Lower leg skin (tissue), 3 donors: ENCODE measurements at regions not wholly inside any gene's neighbourhood (a gene's known extent, or its start where the extent isn't known, plus 50 kb on each side); places are given as distances from the start of the nearest gene placed in this dataset.

Experiments
- CTCF ChIP-seq, 3 donors: fragments of 450-650 bp; IDR thresholded peaks; one replicate each; pipeline ENCODE4 v1.5.1; 2016; ENCODE audit warnings: antibody characterized with exemption in 3 of 3, mild to moderate bottlenecking in 3 of 3, moderate library complexity in 2 of 3
- POLR2A ChIP-seq, 2 donors: fragments of 450-650 bp; IDR thresholded peaks; one replicate each; pipeline ENCODE4 v1.6.1; 2016 to 2017; ENCODE audit warnings: antibody characterized with exemption in 2 of 2, mild to moderate bottlenecking in 1 of 2, moderate library complexity in 1 of 2

- TF ChIP-seq CTCF (IDR thresholded peaks at IDR 0.05), result no peak
- no peak for TF ChIP-seq POLR2A (IDR thresholded peaks at IDR 0.05)
These were observed 604.2 kb upstream of the PCDH20 start for GRCh38 chr13:62019858-62020257.
